Panc1 (cell line): ENCODE measurements at regions not wholly inside any gene's neighbourhood (a gene's known extent, or its start where the extent isn't known, plus 50 kb on each side); places are given as distances from the start of the nearest gene placed in this dataset.

ENCODE experiments used
- CTCF ChIP-seq: fragments of 450-650 bp; IDR thresholded peaks from 2 replicates; pipeline ENCODE4 v1.5.1; 2017; ENCODE audit warnings: mild to moderate bottlenecking
- POLR2AphosphoS5 ChIP-seq: IDR thresholded peaks from 2 replicates; pipeline ENCODE4 v1.6.1; 2012; ENCODE audit warnings: mild to moderate bottlenecking, low read depth, low read length, moderate library complexity
- REST ChIP-seq, 2 experiments: IDR thresholded peaks; 2 replicates each; pipeline ENCODE4 v1.6.1; 2011 to 2012; ENCODE audit warnings: low read depth in 2 of 2, control low read depth in 1 of 2, low read length in 1 of 2, mild to moderate bottlenecking in 1 of 2, moderate library complexity in 1 of 2; ENCODE audit not compliant: insufficient read depth in 1 of 2
- SIN3A ChIP-seq: IDR thresholded peaks from 2 replicates; pipeline ENCODE4 v1.6.1; 2012; ENCODE audit warnings: low read depth, mild to moderate bottlenecking, low read length, moderate library complexity, borderline replicate concordance; ENCODE audit not compliant: insufficient read depth
- TCF7L2 ChIP-seq: IDR thresholded peaks from 2 replicates; pipeline ENCODE4 v1.6.1; 2011; ENCODE audit warnings: mild to moderate bottlenecking, low read depth, low read length, inconsistent platforms

GRCh38 chr18:38751898-38752297 is 1186.3 kb upstream of the CELF4 start:
- no peak for TF ChIP-seq CTCF
- no peak for TF ChIP-seq POLR2AphosphoS5
- TF ChIP-seq SIN3A: no peak
- TF ChIP-seq REST (IDR thresholded peaks at IDR 0.05; ENCODE audit: insufficient read depth in 1 of 2, low read depth in 2 of 2, low read length in 1 of 2): no peak
- no peak for TF ChIP-seq TCF7L2
